OCI-LY1 (cell line): ENCODE measurements at regions not wholly inside any gene's neighbourhood (a gene's known extent, or its start where the extent isn't known, plus 50 kb on each side); places are given as distances from the start of the nearest gene placed in this dataset.

Experiments
- H2AFZ ChIP-seq: fragments of 200-600 bp; sonication (generic), shearing (Covaris generic); 2 replicates; pipeline ENCODE4 v1.6.0; 2014; ENCODE audit warnings: antibody characterized with exemption, mild to moderate bottlenecking, low read length
- H3F3A ChIP-seq: fragments of 200-600 bp; sonication (generic), shearing (Covaris generic); 2 replicates; pipeline ENCODE4 v1.6.0; 2014; ENCODE audit warnings: mild to moderate bottlenecking, antibody characterized with exemption, low read length, moderate library complexity; ENCODE audit not compliant: insufficient read depth
- H3K27ac ChIP-seq: fragments of 200-600 bp; sonication (generic); 2 replicates; pipeline ENCODE4 v1.5.1; 2014; ENCODE audit warnings: low read length, mixed run types, mild to moderate bottlenecking, low read depth; ENCODE audit not compliant: poor library complexity, severe bottlenecking
- H3K27me3 ChIP-seq: fragments of 200-600 bp; sonication (generic); 2 replicates; pipeline ENCODE4 v1.6.0; 2014; ENCODE audit warnings: antibody characterized with exemption, mild to moderate bottlenecking, low read length, moderate library complexity; ENCODE audit not compliant: insufficient read depth
- H3K36me3 ChIP-seq: fragments of 200-600 bp; sonication (generic); 2 replicates; pipeline ENCODE4 v1.6.1; 2014; ENCODE audit warnings: mild to moderate bottlenecking, antibody characterized with exemption, low read length, moderate library complexity, mixed read lengths; ENCODE audit not compliant: insufficient read depth
- H3K4me1 ChIP-seq: fragments of 200-600 bp; sonication (generic); 2 replicates; pipeline ENCODE4 v1.5.1; 2014; ENCODE audit warnings: mild to moderate bottlenecking, low read length, moderate library complexity; ENCODE audit not compliant: insufficient read depth, severe bottlenecking
- H3K4me2 ChIP-seq: fragments of 200-600 bp; sonication (generic), shearing (Covaris generic); 2 replicates; pipeline ENCODE4 v1.6.1; 2014; ENCODE audit warnings: low read length
- H3K4me3 ChIP-seq: fragments of 200-600 bp; sonication (generic); 2 replicates; pipeline ENCODE4 v1.5.1; 2014; ENCODE audit warnings: low read length, low read depth, mild to moderate bottlenecking, mixed read lengths; ENCODE audit not compliant: poor library complexity, severe bottlenecking
- H3K79me2 ChIP-seq: fragments of 200-600 bp; shearing (Covaris generic); 2 replicates; pipeline ENCODE4 v1.6.1; 2016; ENCODE audit warnings: mixed run types, low read length, mixed read lengths; ENCODE audit not compliant: insufficient read depth
- H3K9ac ChIP-seq: fragments of 200-600 bp; sonication (generic), shearing (Covaris generic); 2 replicates; pipeline ENCODE4 v1.6.1; 2014; ENCODE audit warnings: mild to moderate bottlenecking, low read length, mixed read lengths
- H3K9me2 ChIP-seq: fragments of 200-600 bp; sonication (generic), shearing (Covaris generic); 2 replicates; pipeline ENCODE4 v1.6.1; 2014; ENCODE audit warnings: low read depth, mild to moderate bottlenecking, low read length, mixed read lengths
- H3K9me3 ChIP-seq: fragments of 200-600 bp; shearing (Covaris generic); 2 replicates; pipeline ENCODE4 v1.6.1; 2014; ENCODE audit warnings: low read length, mixed read lengths
- H4K20me1 ChIP-seq: fragments of 200-600 bp; sonication (generic), shearing (Covaris generic); 2 replicates; pipeline ENCODE4 v1.6.0; 2016; ENCODE audit warnings: mild to moderate bottlenecking, low read length; ENCODE audit not compliant: insufficient read depth
- CTCF ChIP-seq: fragments of 200-600 bp; sonication (generic), shearing (Covaris generic); IDR thresholded peaks from 2 replicates; pipeline ENCODE4 v1.5.1; 2017; ENCODE audit warnings: mild to moderate bottlenecking, antibody characterized with exemption, low read length, moderate library complexity, mixed read lengths
- EZH2 ChIP-seq: fragments of 200-600 bp; sonication (generic), shearing (Covaris generic); IDR thresholded peaks from 2 replicates; pipeline ENCODE4 v1.8.0; 2017; ENCODE audit warnings: borderline replicate concordance, mixed run types, mild to moderate bottlenecking, antibody characterized with exemption, low read length, moderate library complexity, mixed read lengths

- H3K9me3 ChIP-seq: 0 out of 2 replicates have a peak, but pooled peaks cover 4% of the 10 kb centered on the region
- H3K9me2 ChIP-seq: no peaks in the 10 kb centered on the region
- no peak overlapping the region for H3K4me3 ChIP-seq
- no peak overlapping the region for H3K9ac ChIP-seq
- no peak overlapping the region for H2AFZ ChIP-seq
- H3K79me2 ChIP-seq: no peaks in the 10 kb centered on the region
- H3K27ac ChIP-seq: no peak overlapping the region
- H3K27me3 ChIP-seq: no peaks in the 10 kb centered on the region
- no peak overlapping the region for H3K4me2 ChIP-seq
- H3K36me3 ChIP-seq: no peaks in the 10 kb centered on the region
- no peaks in the 10 kb centered on the region for H3K4me1 ChIP-seq
- TF ChIP-seq CTCF (no peak), EZH2 (no peak)
- no peaks in the 10 kb centered on the region for H4K20me1 ChIP-seq
- no peaks in the 10 kb centered on the region for H3F3A ChIP-seq
Observed at GRCh38 chr13:61144834-61145593, 270.6 kb downstream of the PCDH20 start.

- Histone ChIP-seq H3K27ac (no peak overlapping the region), H3K9ac (no peak overlapping the region), H3K4me1 (no peaks in the 10 kb centered on the region), H3K4me2 (no peak overlapping the region), H3K79me2 (no peaks in the 10 kb centered on the region), H3K4me3 (no peak overlapping the region), H3K36me3 (no peaks in the 10 kb centered on the region), H3F3A (no peaks in the 10 kb centered on the region), H3K9me2 (no peaks in the 10 kb centered on the region), H3K27me3 (no peaks in the 10 kb centered on the region), H4K20me1 (no peaks in the 10 kb centered on the region), H2AFZ (no peak overlapping the region), H3K9me3 (0 out of 2 replicates have a peak, but pooled peaks cover 4% of the 10 kb centered on the region)
- TF ChIP-seq CTCF (no peak), EZH2 (no peak)
Observed at GRCh38 chr13:61144301-61144700, 271.3 kb downstream of the PCDH20 start.

GRCh38 chr13:61142506-61142905, 273.1 kb downstream of the PCDH20 start:
- no peaks in the 10 kb centered on the region for H3K36me3 ChIP-seq
- no peak overlapping the region for H3K27ac ChIP-seq
- no peaks in the 10 kb centered on the region for H4K20me1 ChIP-seq
- TF ChIP-seq EZH2: no peak
- no peak for TF ChIP-seq CTCF
- no peak overlapping the region for H3K4me2 ChIP-seq
- H3K4me1 ChIP-seq: no peaks in the 10 kb centered on the region
- H3K9me3 ChIP-seq: 0 out of 2 replicates have a peak, but pooled peaks cover 4% of the 10 kb centered on the region
- H3K9ac ChIP-seq: no peak overlapping the region
- no peaks in the 10 kb centered on the region for H3K9me2 ChIP-seq
- H3F3A ChIP-seq: no peaks in the 10 kb centered on the region
- H3K27me3 ChIP-seq: no peaks in the 10 kb centered on the region
- H3K79me2 ChIP-seq: no peaks in the 10 kb centered on the region
- H2AFZ ChIP-seq: no peak overlapping the region
- no peak overlapping the region for H3K4me3 ChIP-seq
